ENCODE measurements at regions not wholly inside any gene's neighbourhood (a gene's known extent, or its start where the extent isn't known, plus 50 kb on each side); places are given as distances from the start of the nearest gene placed in this dataset.

GRCh38 chr16:9316008-9316407, 224.6 kb downstream of the HAPSTR1 start:
- TF ChIP-seq CTCF (IDR thresholded peaks at IDR 0.05) (no peak), POLR2AphosphoS5 (IDR thresholded peaks at IDR 0.05; ENCODE audit: low read depth, low read length) (no peak), REST (IDR thresholded peaks at IDR 0.05; ENCODE audit: insufficient read depth in 1 of 2, low read depth in 2 of 2, low read length in 1 of 2) (no peak), TCF7L2 (IDR thresholded peaks at IDR 0.05; ENCODE audit: low read depth, low read length) (no peak), SIN3A (IDR thresholded peaks at IDR 0.05; ENCODE audit: borderline replicate concordance, insufficient read depth, low read depth, low read length) (no peak)
